Testis (tissue), 2 donors: ENCODE measurements at regions not wholly inside any gene's neighbourhood (a gene's known extent, or its start where the extent isn't known, plus 50 kb on each side); places are given as distances from the start of the nearest gene placed in this dataset.

ENCODE experiments used
- POLR2A ChIP-seq: fragments of 450-650 bp; IDR thresholded peaks from one replicate; pipeline ENCODE4 v1.6.1; 2017; ENCODE audit warnings: antibody characterized with exemption, mild to moderate bottlenecking, moderate library complexity
- TF ChIP-seq, protein P1 (sequence below), 3 experiments: fragments of 450-650 bp in 2 of 3; fragments of 200-600 bp in 1 of 3; sonication (generic) in 1 of 3; IDR thresholded peaks; one replicate each; pipeline ENCODE4 v1.5.1; 2016 to 2019; ENCODE audit warnings: antibody characterized with exemption in 3 of 3, mild to moderate bottlenecking in 2 of 3, moderate library complexity in 1 of 3

DNA sequence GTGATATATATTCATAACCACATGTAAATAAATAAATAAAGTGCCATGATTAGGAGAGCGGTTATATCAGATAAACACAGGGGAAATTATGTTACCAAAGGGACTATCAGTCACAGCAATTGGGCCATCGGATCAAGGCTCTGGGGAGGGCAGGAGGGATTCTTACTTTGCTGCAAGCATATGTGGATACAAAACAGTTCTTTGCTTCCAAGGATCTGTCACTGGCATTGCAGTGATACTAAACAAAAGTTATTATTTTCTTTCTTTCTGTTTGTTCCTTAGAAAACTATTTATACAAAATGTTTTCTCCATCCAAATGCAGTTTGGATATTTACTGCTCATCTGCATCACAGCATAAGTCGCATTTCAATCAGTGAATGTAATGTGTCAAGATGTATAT, 188.4 kb upstream of the MGMT start:
- no peak for TF ChIP-seq POLR2A
- TF ChIP-seq, protein P1, sequence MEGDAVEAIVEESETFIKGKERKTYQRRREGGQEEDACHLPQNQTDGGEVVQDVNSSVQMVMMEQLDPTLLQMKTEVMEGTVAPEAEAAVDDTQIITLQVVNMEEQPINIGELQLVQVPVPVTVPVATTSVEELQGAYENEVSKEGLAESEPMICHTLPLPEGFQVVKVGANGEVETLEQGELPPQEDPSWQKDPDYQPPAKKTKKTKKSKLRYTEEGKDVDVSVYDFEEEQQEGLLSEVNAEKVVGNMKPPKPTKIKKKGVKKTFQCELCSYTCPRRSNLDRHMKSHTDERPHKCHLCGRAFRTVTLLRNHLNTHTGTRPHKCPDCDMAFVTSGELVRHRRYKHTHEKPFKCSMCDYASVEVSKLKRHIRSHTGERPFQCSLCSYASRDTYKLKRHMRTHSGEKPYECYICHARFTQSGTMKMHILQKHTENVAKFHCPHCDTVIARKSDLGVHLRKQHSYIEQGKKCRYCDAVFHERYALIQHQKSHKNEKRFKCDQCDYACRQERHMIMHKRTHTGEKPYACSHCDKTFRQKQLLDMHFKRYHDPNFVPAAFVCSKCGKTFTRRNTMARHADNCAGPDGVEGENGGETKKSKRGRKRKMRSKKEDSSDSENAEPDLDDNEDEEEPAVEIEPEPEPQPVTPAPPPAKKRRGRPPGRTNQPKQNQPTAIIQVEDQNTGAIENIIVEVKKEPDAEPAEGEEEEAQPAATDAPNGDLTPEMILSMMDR (IDR thresholded peaks at IDR 0.05) = no peak
